ENCODE measurements at regions not wholly inside any gene's neighbourhood (a gene's known extent, or its start where the extent isn't known, plus 50 kb on each side); places are given as distances from the start of the nearest gene placed in this dataset.

DNA sequence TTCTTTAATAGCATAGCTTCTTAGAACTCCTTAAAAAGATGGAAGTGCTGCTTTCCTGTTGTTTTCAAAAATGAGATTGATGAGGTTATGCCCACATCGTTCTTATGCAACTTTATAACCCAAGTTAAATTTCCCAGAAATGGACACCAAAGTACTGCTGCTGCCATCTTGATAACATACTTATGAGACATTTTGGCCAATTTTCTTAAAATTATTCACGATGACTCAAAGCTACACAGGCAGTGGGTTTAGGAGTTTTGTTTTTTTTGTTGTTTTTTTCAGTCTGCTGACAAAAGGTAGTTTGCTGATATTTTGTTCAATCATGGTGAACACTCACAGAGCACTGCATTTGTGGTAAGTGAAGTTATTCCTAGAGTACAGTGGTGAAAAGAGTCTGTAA, 54.9 kb upstream of the RFC3 start:
- Mint-ChIP-seq H3K9me3 (peaks cover 9% of the 10 kb centered on the region), H3K36me3 (peaks cover 3% of the 10 kb centered on the region; the same call in 1 of the 2 replicates), H3K4me3 (no peak overlapping the region), H3K4me1 (no peaks in the 10 kb centered on the region), H3K27ac (no peak overlapping the region), H3K27me3 (ENCODE audit: low read depth) (no peaks in the 10 kb centered on the region)
- TF ChIP-seq TEAD1 (CRISPR knock-in tag; IDR thresholded peaks at IDR 0.05) (no peak), ETV6 (CRISPR knock-in tag; IDR thresholded peaks at IDR 0.05) (no peak), MXD4 (CRISPR knock-in tag; IDR thresholded peaks at IDR 0.05; ENCODE audit: borderline replicate concordance) (no peak), JAZF1 (CRISPR knock-in tag; IDR thresholded peaks at IDR 0.05) (no peak), RORB (CRISPR knock-in tag; IDR thresholded peaks at IDR 0.05) (no peak), ZNF416 (CRISPR knock-in tag; IDR thresholded peaks at IDR 0.05) (no peak), TCF7 (CRISPR knock-in tag; IDR thresholded peaks at IDR 0.05; ENCODE audit: low read depth) (no peak), TP53 (CRISPR knock-in tag; IDR thresholded peaks at IDR 0.05) (no peak), SP1 (CRISPR knock-in tag; conservative IDR thresholded peaks at IDR 0.05) (no peak), NR1H2 (CRISPR knock-in tag; IDR thresholded peaks at IDR 0.05) (no peak), PRRX2 (CRISPR knock-in tag; IDR thresholded peaks at IDR 0.05) (no peak), ESRRA (CRISPR knock-in tag; IDR thresholded peaks at IDR 0.05; ENCODE audit: borderline replicate concordance) (no peak), OVOL2 (CRISPR knock-in tag; IDR thresholded peaks at IDR 0.05; ENCODE audit: borderline replicate concordance) (no peak), ZNF232 (CRISPR knock-in tag; IDR thresholded peaks at IDR 0.05) (no peak)
- TF ChIP-seq, protein P1, sequence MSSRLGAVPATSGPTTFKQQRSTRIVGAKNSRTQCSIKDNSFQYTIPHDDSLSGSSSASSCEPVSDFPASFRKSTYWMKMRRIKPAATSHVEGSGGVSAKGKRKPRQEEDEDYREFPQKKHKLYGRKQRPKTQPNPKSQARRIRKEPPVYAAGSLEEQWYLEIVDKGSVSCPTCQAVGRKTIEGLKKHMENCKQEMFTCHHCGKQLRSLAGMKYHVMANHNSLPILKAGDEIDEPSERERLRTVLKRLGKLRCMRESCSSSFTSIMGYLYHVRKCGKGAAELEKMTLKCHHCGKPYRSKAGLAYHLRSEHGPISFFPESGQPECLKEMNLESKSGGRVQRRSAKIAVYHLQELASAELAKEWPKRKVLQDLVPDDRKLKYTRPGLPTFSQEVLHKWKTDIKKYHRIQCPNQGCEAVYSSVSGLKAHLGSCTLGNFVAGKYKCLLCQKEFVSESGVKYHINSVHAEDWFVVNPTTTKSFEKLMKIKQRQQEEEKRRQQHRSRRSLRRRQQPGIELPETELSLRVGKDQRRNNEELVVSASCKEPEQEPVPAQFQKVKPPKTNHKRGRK (CRISPR knock-in tag; IDR thresholded peaks at IDR 0.05; ENCODE audit: borderline replicate concordance), result no peak
- TF ChIP-seq, protein P2, sequence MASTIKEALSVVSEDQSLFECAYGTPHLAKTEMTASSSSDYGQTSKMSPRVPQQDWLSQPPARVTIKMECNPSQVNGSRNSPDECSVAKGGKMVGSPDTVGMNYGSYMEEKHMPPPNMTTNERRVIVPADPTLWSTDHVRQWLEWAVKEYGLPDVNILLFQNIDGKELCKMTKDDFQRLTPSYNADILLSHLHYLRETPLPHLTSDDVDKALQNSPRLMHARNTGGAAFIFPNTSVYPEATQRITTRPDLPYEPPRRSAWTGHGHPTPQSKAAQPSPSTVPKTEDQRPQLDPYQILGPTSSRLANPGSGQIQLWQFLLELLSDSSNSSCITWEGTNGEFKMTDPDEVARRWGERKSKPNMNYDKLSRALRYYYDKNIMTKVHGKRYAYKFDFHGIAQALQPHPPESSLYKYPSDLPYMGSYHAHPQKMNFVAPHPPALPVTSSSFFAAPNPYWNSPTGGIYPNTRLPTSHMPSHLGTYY (CRISPR knock-in tag; IDR thresholded peaks at IDR 0.05), result no peak
- TF ChIP-seq, protein P3, sequence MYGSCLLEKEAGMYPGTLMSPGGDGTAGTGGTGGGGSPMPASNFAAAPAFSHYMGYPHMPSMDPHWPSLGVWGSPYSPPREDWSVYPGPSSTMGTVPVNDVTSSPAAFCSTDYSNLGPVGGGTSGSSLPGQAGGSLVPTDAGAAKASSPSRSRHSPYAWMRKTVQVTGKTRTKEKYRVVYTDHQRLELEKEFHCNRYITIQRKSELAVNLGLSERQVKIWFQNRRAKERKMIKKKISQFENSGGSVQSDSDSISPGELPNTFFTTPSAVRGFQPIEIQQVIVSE (CRISPR knock-in tag; IDR thresholded peaks at IDR 0.05; ENCODE audit: borderline replicate concordance), result no peak
- TF ChIP-seq, protein P4, sequence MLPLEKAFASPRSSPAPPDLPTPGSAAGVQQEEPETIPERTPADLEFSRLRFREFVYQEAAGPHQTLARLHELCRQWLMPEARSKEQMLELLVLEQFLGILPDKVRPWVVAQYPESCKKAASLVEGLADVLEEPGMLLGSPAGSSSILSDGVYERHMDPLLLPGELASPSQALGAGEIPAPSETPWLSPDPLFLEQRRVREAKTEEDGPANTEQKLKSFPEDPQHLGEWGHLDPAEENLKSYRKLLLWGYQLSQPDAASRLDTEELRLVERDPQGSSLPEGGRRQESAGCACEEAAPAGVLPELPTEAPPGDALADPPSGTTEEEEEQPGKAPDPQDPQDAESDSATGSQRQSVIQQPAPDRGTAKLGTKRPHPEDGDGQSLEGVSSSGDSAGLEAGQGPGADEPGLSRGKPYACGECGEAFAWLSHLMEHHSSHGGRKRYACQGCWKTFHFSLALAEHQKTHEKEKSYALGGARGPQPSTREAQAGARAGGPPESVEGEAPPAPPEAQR (CRISPR knock-in tag; IDR thresholded peaks at IDR 0.05), result no peak
- no peak for DNase-seq (ENCODE audit: low spot score)
- POLR2A ChIA-PET, result no interaction called here
- CTCF ChIA-PET, result no interaction called here
- ATAC-seq, result no peak

DNA sequence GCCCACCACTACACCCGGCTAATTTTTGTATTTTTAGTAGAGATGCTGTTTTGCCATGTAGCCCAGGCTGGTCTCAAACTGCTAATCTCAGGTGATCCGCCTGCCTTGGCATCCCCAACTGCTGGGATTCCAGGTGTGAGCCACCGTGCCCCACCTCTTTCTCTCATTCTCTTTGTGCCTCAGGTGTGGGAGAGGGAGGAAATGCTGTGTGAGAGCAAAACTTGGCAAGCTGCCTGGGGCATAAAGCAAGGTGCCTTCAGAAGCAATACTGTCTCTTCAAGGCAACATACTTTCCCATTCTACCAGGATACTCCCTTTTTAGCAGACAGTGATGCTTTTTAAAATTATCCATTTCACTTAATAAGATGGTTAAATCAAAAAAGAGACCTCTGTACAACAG, 53.2 kb upstream of the RFC3 start:
- Mint-ChIP-seq H3K4me3 (no peak overlapping the region), H3K4me1 (no peaks in the 10 kb centered on the region), H3K27me3 (ENCODE audit: low read depth) (no peaks in the 10 kb centered on the region), H3K27ac (no peak overlapping the region), H3K9me3 (peaks cover 9% of the 10 kb centered on the region), H3K36me3 (peaks cover 3% of the 10 kb centered on the region; the same call in 1 of the 2 replicates)
- DNase-seq (ENCODE audit: low spot score) (no peak), ATAC-seq (no peak)
- no peak for TF ChIP-seq MYBL2 (CRISPR knock-in tag; IDR thresholded peaks at IDR 0.05)
- TF ChIP-seq, protein P5, sequence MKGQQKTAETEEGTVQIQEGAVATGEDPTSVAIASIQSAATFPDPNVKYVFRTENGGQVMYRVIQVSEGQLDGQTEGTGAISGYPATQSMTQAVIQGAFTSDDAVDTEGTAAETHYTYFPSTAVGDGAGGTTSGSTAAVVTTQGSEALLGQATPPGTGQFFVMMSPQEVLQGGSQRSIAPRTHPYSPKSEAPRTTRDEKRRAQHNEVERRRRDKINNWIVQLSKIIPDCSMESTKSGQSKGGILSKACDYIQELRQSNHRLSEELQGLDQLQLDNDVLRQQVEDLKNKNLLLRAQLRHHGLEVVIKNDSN (CRISPR knock-in tag; IDR thresholded peaks at IDR 0.05), result no peak
- TF ChIP-seq, protein P6, sequence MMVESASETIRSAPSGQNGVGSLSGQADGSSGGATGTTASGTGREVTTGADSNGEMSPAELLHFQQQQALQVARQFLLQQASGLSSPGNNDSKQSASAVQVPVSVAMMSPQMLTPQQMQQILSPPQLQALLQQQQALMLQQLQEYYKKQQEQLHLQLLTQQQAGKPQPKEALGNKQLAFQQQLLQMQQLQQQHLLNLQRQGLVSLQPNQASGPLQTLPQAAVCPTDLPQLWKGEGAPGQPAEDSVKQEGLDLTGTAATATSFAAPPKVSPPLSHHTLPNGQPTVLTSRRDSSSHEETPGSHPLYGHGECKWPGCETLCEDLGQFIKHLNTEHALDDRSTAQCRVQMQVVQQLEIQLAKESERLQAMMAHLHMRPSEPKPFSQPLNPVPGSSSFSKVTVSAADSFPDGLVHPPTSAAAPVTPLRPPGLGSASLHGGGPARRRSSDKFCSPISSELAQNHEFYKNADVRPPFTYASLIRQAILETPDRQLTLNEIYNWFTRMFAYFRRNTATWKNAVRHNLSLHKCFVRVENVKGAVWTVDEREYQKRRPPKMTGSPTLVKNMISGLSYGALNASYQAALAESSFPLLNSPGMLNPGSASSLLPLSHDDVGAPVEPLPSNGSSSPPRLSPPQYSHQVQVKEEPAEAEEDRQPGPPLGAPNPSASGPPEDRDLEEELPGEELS (CRISPR knock-in tag; IDR thresholded peaks at IDR 0.05), result no peak
- CTCF ChIA-PET, result interaction anchor here (0.5 kb wide), 1 partner anchor 1193 kb away, joined by 3 read pairs; no protein-coding TSS in a partner anchor
- POLR2A ChIA-PET, result no interaction called here
